ENCODE measurements at regions not wholly inside any gene's neighbourhood (a gene's known extent, or its start where the extent isn't known, plus 50 kb on each side); places are given as distances from the start of the nearest gene placed in this dataset.

DNA sequence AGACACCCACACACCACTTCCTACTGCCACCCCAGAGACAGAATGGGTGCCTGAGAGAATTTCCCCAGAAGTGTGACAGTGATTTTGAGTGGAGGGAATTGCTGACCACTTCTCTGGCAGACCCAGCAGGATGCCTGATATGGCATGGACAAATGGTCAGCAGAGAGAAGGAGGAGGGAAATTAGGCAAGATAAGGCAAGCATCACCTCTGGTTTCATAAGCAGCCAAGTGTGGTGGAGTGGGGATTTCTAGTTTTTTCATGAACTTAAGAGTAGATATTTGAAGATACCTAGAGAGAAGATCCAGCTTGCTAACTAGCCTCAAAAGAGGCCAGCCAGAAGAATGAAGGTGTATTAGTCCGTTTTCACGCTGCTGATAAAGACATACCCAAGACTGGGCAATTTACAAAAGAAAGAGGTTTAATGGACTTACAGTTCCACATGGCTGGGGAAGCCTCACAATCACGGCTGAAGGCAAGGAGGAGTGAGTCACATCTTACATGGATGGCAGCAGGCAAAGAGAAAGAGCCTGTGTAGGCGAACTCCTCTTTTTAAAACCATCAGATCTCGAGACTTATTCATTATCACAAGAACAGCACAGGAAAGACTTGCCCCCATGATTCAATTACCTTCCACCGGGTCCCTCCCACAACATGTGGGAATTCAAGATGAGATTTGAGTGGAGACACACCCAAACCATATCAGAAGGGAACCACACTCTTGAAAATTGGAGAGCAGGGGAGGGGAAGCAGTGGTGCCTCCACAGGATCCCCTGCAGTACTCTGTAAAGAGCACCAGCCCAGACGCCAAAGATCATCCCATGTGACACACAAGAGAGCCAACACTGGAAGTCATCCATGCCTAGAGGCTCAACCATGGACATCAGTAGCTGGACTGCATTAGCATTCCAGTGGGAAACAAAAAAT is 64.2 kb downstream of the RBM43 start:
- Mint-ChIP-seq H3K4me3 (no peak overlapping the region), H3K9me3 (peaks cover 6% of the 10 kb centered on the region), H3K27ac (no peak overlapping the region), H3K36me3 (no peaks in the 10 kb centered on the region), H3K4me1 (peaks cover 11% of the 10 kb centered on the region), H3K27me3 (ENCODE audit: low read depth) (no peaks in the 10 kb centered on the region)
- no peak for DNase-seq (ENCODE audit: low spot score in 2 of 2, unreplicated experiment in 2 of 2)
- TF ChIP-seq CTCF (IDR thresholded peaks at IDR 0.05; ENCODE audit: unreplicated experiment): no peak

DNA sequence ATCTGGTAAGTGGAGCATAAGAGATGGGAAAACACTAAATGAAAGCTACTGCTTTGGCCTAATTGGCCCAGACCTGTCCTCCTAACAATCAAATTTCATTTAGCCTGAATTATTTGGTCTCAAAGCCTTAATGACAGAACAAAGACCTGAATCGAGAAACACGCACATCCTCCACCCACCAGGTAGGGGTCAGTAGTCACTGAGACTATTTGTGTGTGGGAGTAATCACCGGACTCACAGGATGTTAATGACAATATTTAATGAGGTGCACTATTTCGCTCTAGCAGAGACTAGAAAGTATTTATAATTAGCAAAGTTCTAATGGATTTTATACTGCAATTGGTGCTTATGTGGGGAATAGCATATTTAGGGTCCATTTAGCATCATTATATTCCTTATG is 68.1 kb downstream of the RBM43 start:
- H3K4me3 Mint-ChIP-seq: no peak overlapping the region
- no peaks in the 10 kb centered on the region for H3K9me3 Mint-ChIP-seq
- DNase-seq (ENCODE audit: low spot score in 2 of 2, unreplicated experiment in 2 of 2): no peak
- no peak for TF ChIP-seq CTCF (IDR thresholded peaks at IDR 0.05; ENCODE audit: unreplicated experiment)
- no peaks in the 10 kb centered on the region for H3K27me3 Mint-ChIP-seq (ENCODE audit: low read depth)
- no peaks in the 10 kb centered on the region for H3K4me1 Mint-ChIP-seq
- no peaks in the 10 kb centered on the region for H3K36me3 Mint-ChIP-seq
- H3K27ac Mint-ChIP-seq: no peak overlapping the region

GRCh38 chr2:151192681-151193080 is 69.0 kb downstream of the RBM43 start:
- H3K36me3 Mint-ChIP-seq: no peaks in the 10 kb centered on the region
- TF ChIP-seq CTCF (IDR thresholded peaks at IDR 0.05; ENCODE audit: unreplicated experiment): no peak
- no peak overlapping the region for H3K4me3 Mint-ChIP-seq
- H3K27me3 Mint-ChIP-seq (ENCODE audit: low read depth): no peaks in the 10 kb centered on the region
- H3K27ac Mint-ChIP-seq: no peak overlapping the region
- DNase-seq (ENCODE audit: low spot score in 2 of 2, unreplicated experiment in 2 of 2): no peak
- no peaks in the 10 kb centered on the region for H3K4me1 Mint-ChIP-seq
- no peaks in the 10 kb centered on the region for H3K9me3 Mint-ChIP-seq

- Mint-ChIP-seq H3K36me3 (no peaks in the 10 kb centered on the region), H3K27me3 (ENCODE audit: low read depth) (no peaks in the 10 kb centered on the region), H3K4me1 (no peaks in the 10 kb centered on the region), H3K27ac (no peak overlapping the region), H3K9me3 (no peaks in the 10 kb centered on the region), H3K4me3 (no peak overlapping the region)
- DNase-seq (ENCODE audit: low spot score in 2 of 2, unreplicated experiment in 2 of 2): no peak
- TF ChIP-seq CTCF (IDR thresholded peaks at IDR 0.05; ENCODE audit: unreplicated experiment): no peak
Observed at GRCh38 chr2:151191001-151191400, 70.7 kb downstream of the RBM43 start.

DNA sequence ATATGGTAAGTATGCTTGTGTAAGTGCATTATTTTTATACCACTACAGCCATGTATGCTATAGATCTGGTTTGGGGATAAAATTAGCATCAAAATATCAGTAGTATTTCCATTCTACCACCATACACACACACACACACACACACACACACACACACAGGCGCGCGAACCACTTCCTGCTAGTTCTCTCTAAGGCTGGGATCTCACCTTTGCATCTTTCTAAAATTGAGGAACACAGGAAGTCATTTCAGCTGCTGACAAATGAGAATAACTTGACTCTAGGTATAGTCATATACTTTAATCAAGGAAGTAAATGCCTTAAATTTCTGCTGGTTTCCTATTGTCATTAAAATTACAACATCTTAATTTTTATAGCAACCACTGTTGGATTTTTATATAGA is 72.5 kb downstream of the RBM43 start:
- no peak overlapping the region for H3K27ac Mint-ChIP-seq
- no peak overlapping the region for H3K4me3 Mint-ChIP-seq
- TF ChIP-seq CTCF (IDR thresholded peaks at IDR 0.05; ENCODE audit: unreplicated experiment): no peak
- no peak for DNase-seq (ENCODE audit: low spot score in 2 of 2, unreplicated experiment in 2 of 2)
- H3K4me1 Mint-ChIP-seq: peaks cover 5% of the 10 kb centered on the region
- H3K9me3 Mint-ChIP-seq: no peaks in the 10 kb centered on the region
- H3K27me3 Mint-ChIP-seq (ENCODE audit: low read depth): no peaks in the 10 kb centered on the region
- no peaks in the 10 kb centered on the region for H3K36me3 Mint-ChIP-seq

All from mesothelial cell of epicardium (in vitro differentiated cells).